Mesendoderm (in vitro differentiated cells): ENCODE measurements at regions not wholly inside any gene's neighbourhood (a gene's known extent, or its start where the extent isn't known, plus 50 kb on each side); places are given as distances from the start of the nearest gene placed in this dataset.
A peak's percentile ranks its signal among the peaks of the same experiment; 100 is the strongest.

Experiments used
- DNase-seq: peaks from one replicate; pipeline ENCODE4 v3.0.0; 2013
- H2AK5ac ChIP-seq: 2 replicates; pipeline ENCODE4 v1.6.1; 2013; ENCODE audit warnings: low read length, inconsistent platforms
- H2BK120ac ChIP-seq: 2 replicates; pipeline ENCODE4 v1.6.1; 2013; ENCODE audit warnings: low read depth, mild to moderate bottlenecking, low read length, moderate library complexity, mixed read lengths
- H2BK15ac ChIP-seq: replicated peaks from 2 replicates; pipeline ENCODE4 v1.6.1; 2013; ENCODE audit warnings: low read depth, mild to moderate bottlenecking, moderate library complexity
- H2BK5ac ChIP-seq: 2 replicates; pipeline ENCODE4 v1.6.1; 2013; ENCODE audit warnings: low read length, inconsistent platforms
- H3K18ac ChIP-seq: 2 replicates; pipeline ENCODE4 v1.6.1; 2013; ENCODE audit warnings: mild to moderate bottlenecking, low read length, mixed read lengths
- H3K23ac ChIP-seq: one replicate; pipeline ENCODE4 v1.6.1; 2013; ENCODE audit warnings: low read length
- H3K27ac ChIP-seq: 2 replicates; pipeline ENCODE4 v1.5.1; 2013; ENCODE audit warnings: low read depth, mild to moderate bottlenecking, inconsistent platforms, low read length, moderate library complexity
- H3K27me3 ChIP-seq: 2 replicates; pipeline ENCODE4 v1.6.1; 2013; ENCODE audit warnings: low read length, control low read depth, mild to moderate bottlenecking, inconsistent platforms; ENCODE audit not compliant: insufficient read depth, poor library complexity
- H3K36me3 ChIP-seq: 2 replicates; pipeline ENCODE4 v1.6.1; 2013; ENCODE audit warnings: low read length, inconsistent platforms; ENCODE audit not compliant: control insufficient read depth, insufficient read depth
- H3K4ac ChIP-seq: one replicate; pipeline ENCODE4 v1.6.1; 2013; ENCODE audit warnings: low read depth, mild to moderate bottlenecking, low read length, moderate library complexity
- H3K4me1 ChIP-seq: 2 replicates; pipeline ENCODE4 v1.6.1; 2013; ENCODE audit warnings: low read depth, low read length, inconsistent platforms; ENCODE audit not compliant: control insufficient read depth
- H3K4me2 ChIP-seq: 2 replicates; pipeline ENCODE4 v1.6.1; 2013; ENCODE audit warnings: low read length
- H3K4me3 ChIP-seq: 2 replicates; pipeline ENCODE4 v1.5.1; 2013; ENCODE audit warnings: mild to moderate bottlenecking, low read length
- H3K56ac ChIP-seq: one replicate; pipeline ENCODE4 v1.6.1; 2013; ENCODE audit warnings: low read length
- H3K79me1 ChIP-seq: 2 replicates; pipeline ENCODE4 v1.6.1; 2013; ENCODE audit warnings: low read length, inconsistent platforms
- H3K79me2 ChIP-seq: 2 replicates; pipeline ENCODE4 v1.6.1; 2013; ENCODE audit warnings: mild to moderate bottlenecking, low read length; ENCODE audit not compliant: control insufficient read depth, insufficient read depth
- H3K9ac ChIP-seq: 2 replicates; pipeline ENCODE4 v1.6.1; 2013; ENCODE audit warnings: low read length, inconsistent platforms
- H4K5ac ChIP-seq: one replicate; pipeline ENCODE4 v1.6.1; 2013; ENCODE audit warnings: low read length
- H4K8ac ChIP-seq: one replicate; pipeline ENCODE4 v1.6.1; 2013; ENCODE audit warnings: low read depth, mild to moderate bottlenecking, control low read depth, low read length, moderate library complexity
- WGBS: extraction: QIAGEN DNeasy Blood & Tissue Kit; methylation state at CpG from one replicate; pipeline ENCODE4 v1.1.7; 2013; ENCODE audit warnings: low lambda C conversion rate, missing lambda C conversion rate; ENCODE audit not compliant: insufficient coverage; ENCODE audit errors: extremely low coverage; 5-methylcytosine and 5-hydroxymethylcytosine counted together

DNA sequence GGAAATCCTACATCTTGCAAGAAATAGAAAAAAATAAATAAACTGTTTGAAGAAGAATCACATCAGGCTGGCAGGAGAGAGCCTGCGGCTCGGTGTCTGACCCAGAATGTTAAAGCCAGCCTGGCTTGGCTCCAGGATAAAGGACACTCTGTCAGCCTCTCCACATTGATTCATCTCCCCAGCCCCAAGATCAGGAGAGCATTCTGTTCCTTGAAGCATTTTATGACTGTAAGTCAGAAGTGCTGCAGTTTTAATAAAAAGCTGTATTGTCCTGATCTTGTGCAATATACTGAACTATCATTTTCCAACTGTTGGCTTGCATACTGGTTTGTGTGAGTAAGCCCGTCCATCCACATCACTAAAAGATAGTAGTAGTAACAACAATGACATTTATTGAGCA, 426.6 kb downstream of the HAPSTR1 start:
- no peaks in the 10 kb centered on the region for H3K36me3 ChIP-seq
- H3K9ac ChIP-seq = no peak overlapping the region
- no peak overlapping the region for H4K5ac ChIP-seq
- H3K4me2 ChIP-seq = no peak overlapping the region
- H3K4me1 ChIP-seq = peaks cover 2% of the 10 kb centered on the region
- H3K23ac ChIP-seq = no peak overlapping the region
- no peak overlapping the region for H2BK15ac ChIP-seq
- H2BK5ac ChIP-seq = no peak overlapping the region
- no peak overlapping the region for H2BK120ac ChIP-seq
- DNase-seq = no peak
- no peak overlapping the region for H3K4me3 ChIP-seq
- no peak overlapping the region for H3K18ac ChIP-seq
- no peak overlapping the region for H3K4ac ChIP-seq
- H3K27me3 ChIP-seq = no peaks in the 10 kb centered on the region
- H3K79me1 ChIP-seq = no peaks in the 10 kb centered on the region
- no peaks in the 10 kb centered on the region for H3K79me2 ChIP-seq
- H3K27ac ChIP-seq = no peak overlapping the region
- WGBS = no CpG with 5 or more reads among the region's 3 CpGs
- no peak overlapping the region for H3K56ac ChIP-seq
- no peak overlapping the region for H4K8ac ChIP-seq
- no peak overlapping the region for H2AK5ac ChIP-seq

DNA sequence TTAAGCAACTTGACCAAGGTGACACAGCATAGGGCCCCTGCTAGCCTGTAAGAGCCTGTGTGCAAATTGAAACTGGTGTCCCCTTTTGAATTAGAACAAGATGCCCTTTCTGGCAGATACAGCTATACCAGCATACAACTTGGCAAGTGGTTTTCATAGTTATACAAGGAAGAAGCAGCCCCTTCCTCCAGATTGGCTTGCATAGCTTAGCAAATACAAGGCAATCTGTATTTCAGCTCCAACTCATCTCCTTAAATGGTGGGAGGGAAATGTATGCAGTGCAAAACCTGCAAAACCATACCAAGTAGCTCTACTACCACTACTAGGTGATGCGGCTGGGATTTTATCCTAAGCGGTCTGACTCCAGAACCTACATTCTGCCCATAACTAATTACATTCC, 427.1 kb downstream of the HAPSTR1 start:
- H4K8ac ChIP-seq = no peak overlapping the region
- H2BK5ac ChIP-seq = no peak overlapping the region
- no peak overlapping the region for H2AK5ac ChIP-seq
- H3K4ac ChIP-seq = no peak overlapping the region
- peaks cover 5% of the 10 kb centered on the region for H3K4me1 ChIP-seq
- no peaks in the 10 kb centered on the region for H3K79me2 ChIP-seq
- H3K79me1 ChIP-seq = no peaks in the 10 kb centered on the region
- no peak overlapping the region for H3K56ac ChIP-seq
- no peak overlapping the region for H3K9ac ChIP-seq
- no peak for DNase-seq
- H3K27ac ChIP-seq = no peak overlapping the region
- H3K23ac ChIP-seq = no peak overlapping the region
- no peak overlapping the region for H3K4me2 ChIP-seq
- H2BK120ac ChIP-seq = no peak overlapping the region
- H3K18ac ChIP-seq = no peak overlapping the region
- no peaks in the 10 kb centered on the region for H3K27me3 ChIP-seq
- no peaks in the 10 kb centered on the region for H3K36me3 ChIP-seq
- H3K4me3 ChIP-seq = no peak overlapping the region
- no peak overlapping the region for H2BK15ac ChIP-seq
- H4K5ac ChIP-seq = no peak overlapping the region
- WGBS = no CpG with 5 or more reads among the region's 2 CpGs

DNA sequence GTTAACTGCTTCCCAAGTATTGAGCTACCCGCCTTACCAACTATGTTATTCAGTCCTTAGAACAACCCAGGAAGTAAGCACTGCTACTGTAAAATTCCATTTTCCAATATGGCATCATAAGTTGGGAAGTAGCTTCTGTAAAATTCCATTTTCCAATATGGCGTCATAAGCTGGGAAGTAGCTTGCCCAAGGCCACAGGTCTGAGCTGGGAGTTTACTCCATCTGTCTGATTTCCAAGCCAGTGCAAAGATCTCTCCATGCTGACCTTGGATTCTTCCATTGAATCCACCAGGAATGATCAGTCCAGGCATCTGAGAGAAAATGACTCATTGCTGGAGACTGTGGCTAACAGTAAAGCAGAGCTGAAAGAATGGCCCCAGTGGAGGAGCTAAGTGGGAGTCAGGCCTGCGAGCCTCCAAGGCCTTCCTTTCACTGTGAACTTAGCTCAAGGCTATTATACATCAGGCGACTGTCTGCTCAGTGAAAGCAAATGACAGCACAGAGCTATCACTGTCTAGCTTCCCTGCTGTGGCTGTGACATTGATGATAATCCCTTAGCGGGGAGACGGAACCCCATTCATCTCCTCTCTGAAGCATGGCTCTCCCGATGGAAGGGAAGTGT, 430.4 kb downstream of the HAPSTR1 start:
- Histone ChIP-seq H2BK5ac (no peak overlapping the region), H3K36me3 (no peaks in the 10 kb centered on the region), H3K4me1 (peaks cover 7% of the 10 kb centered on the region), H3K56ac (peak overlapping the region; percentile 54), H3K79me1 (no peaks in the 10 kb centered on the region), H4K8ac (no peak overlapping the region), H3K27ac (peak overlapping the region; percentile 78), H3K4me3 (no peak overlapping the region), H3K27me3 (no peaks in the 10 kb centered on the region), H3K23ac (no peak overlapping the region), H2BK120ac (peak overlapping the region; percentile 51), H2AK5ac (no peak overlapping the region), H3K4ac (no peak overlapping the region), H3K9ac (no peak overlapping the region), H3K4me2 (no peak overlapping the region), H3K79me2 (no peaks in the 10 kb centered on the region), H4K5ac (no peak overlapping the region), H3K18ac (peak overlapping the region; percentile 65), H2BK15ac (no peak overlapping the region)
- no CpG with 5 or more reads among the region's 7 CpGs for WGBS
- peak; percentile 98 for DNase-seq

- no peak overlapping the region for H3K23ac ChIP-seq
- H3K79me1 ChIP-seq = no peaks in the 10 kb centered on the region
- H3K27ac ChIP-seq = peak overlapping the region; percentile 65
- H2BK15ac ChIP-seq = no peak overlapping the region
- H4K5ac ChIP-seq = no peak overlapping the region
- WGBS = no CpG with 5 or more reads among the region's 5 CpGs
- no peaks in the 10 kb centered on the region for H3K27me3 ChIP-seq
- H3K56ac ChIP-seq = no peak overlapping the region
- H3K4me1 ChIP-seq = peaks cover 7% of the 10 kb centered on the region
- no peak overlapping the region for H3K18ac ChIP-seq
- peak; percentile 83 for DNase-seq
- no peak overlapping the region for H2AK5ac ChIP-seq
- H3K4me2 ChIP-seq = no peak overlapping the region
- no peak overlapping the region for H4K8ac ChIP-seq
- H2BK120ac ChIP-seq = no peak overlapping the region
- no peaks in the 10 kb centered on the region for H3K36me3 ChIP-seq
- H3K4ac ChIP-seq = peak overlapping the region; percentile 26
- H3K79me2 ChIP-seq = no peaks in the 10 kb centered on the region
- H3K9ac ChIP-seq = no peak overlapping the region
- no peak overlapping the region for H3K4me3 ChIP-seq
- H2BK5ac ChIP-seq = no peak overlapping the region
Observed at GRCh38 chr16:9522614-9523013, 431.2 kb downstream of the HAPSTR1 start.

- Histone ChIP-seq H3K27ac (no peak overlapping the region), H4K5ac (no peak overlapping the region), H2BK120ac (no peak overlapping the region), H3K4me1 (peaks cover 7% of the 10 kb centered on the region), H3K18ac (peak overlapping the region; percentile 64), H3K9ac (no peak overlapping the region), H4K8ac (no peak overlapping the region), H3K4ac (peak overlapping the region; percentile 7), H2AK5ac (no peak overlapping the region), H3K56ac (no peak overlapping the region), H3K27me3 (no peaks in the 10 kb centered on the region), H3K36me3 (no peaks in the 10 kb centered on the region), H2BK5ac (no peak overlapping the region), H3K79me2 (no peaks in the 10 kb centered on the region), H3K4me2 (no peak overlapping the region), H3K4me3 (no peak overlapping the region), H3K79me1 (no peaks in the 10 kb centered on the region), H3K23ac (no peak overlapping the region), H2BK15ac (no peak overlapping the region)
- DNase-seq = no peak
- no CpG with 5 or more reads among the region's 8 CpGs for WGBS
Observed at GRCh38 chr16:9523994-9524393, 432.6 kb downstream of the HAPSTR1 start.

- H3K79me1 ChIP-seq = no peaks in the 10 kb centered on the region
- no peak overlapping the region for H4K5ac ChIP-seq
- H3K4me2 ChIP-seq = no peak overlapping the region
- DNase-seq = no peak
- no peak overlapping the region for H2BK15ac ChIP-seq
- H3K4me3 ChIP-seq = no peak overlapping the region
- H3K4ac ChIP-seq = peak overlapping the region; percentile 6
- H3K27me3 ChIP-seq = no peaks in the 10 kb centered on the region
- no CpG with 5 or more reads among the region's 4 CpGs for WGBS
- H3K79me2 ChIP-seq = no peaks in the 10 kb centered on the region
- no peak overlapping the region for H4K8ac ChIP-seq
- H3K23ac ChIP-seq = no peak overlapping the region
- H3K4me1 ChIP-seq = peaks cover 7% of the 10 kb centered on the region
- H3K9ac ChIP-seq = no peak overlapping the region
- H2BK5ac ChIP-seq = no peak overlapping the region
- no peak overlapping the region for H3K18ac ChIP-seq
- no peak overlapping the region for H2AK5ac ChIP-seq
- H3K36me3 ChIP-seq = no peaks in the 10 kb centered on the region
- no peak overlapping the region for H3K56ac ChIP-seq
- no peak overlapping the region for H2BK120ac ChIP-seq
- no peak overlapping the region for H3K27ac ChIP-seq
Observed at GRCh38 chr16:9525037-9525436, 433.6 kb downstream of the HAPSTR1 start.
